ENCODE measurements at regions not wholly inside any gene's neighbourhood (a gene's known extent, or its start where the extent isn't known, plus 50 kb on each side); places are given as distances from the start of the nearest gene placed in this dataset.

GRCh38 chr21:15139898-15140297 lies 75.1 kb upstream of the NRIP1 start:
- no peak for FAIRE-seq
- peak overlapping the region; percentile 68 for H3K27ac ChIP-seq (ENCODE audit: low read depth in 2 of 2, low read length in 2 of 2)
- peak overlapping the region in 1 of 3 donors; percentile 8 for H3K9ac ChIP-seq (ENCODE audit: low read length in 3 of 3)
- H3K4me3 ChIP-seq (ENCODE audit: low read length in 3 of 3), result peak overlapping the region in 2 of 3 donors; percentile 49
- H3K36me3 ChIP-seq (ENCODE audit: control insufficient read depth in 2 of 3, insufficient read depth in 3 of 3, low read length in 3 of 3), result no peaks in the 10 kb centered on the region
- H3K4me1 ChIP-seq (ENCODE audit: control insufficient read depth in 2 of 3, insufficient read depth in 2 of 3, low read depth in 1 of 3, low read length in 3 of 3), result peaks cover 8 to 29% (median 12%) of the 10 kb centered on the region in 3 donors
- intact Hi-C loops (cut with DNase I), result no loop called here
- TF ChIP-seq CTCF (IDR thresholded peaks at IDR 0.05; ENCODE audit: borderline replicate concordance, extremely low read depth, insufficient read depth), result no peak
- peak in 3 of 5 donors; percentile 67 to 85 (median 83) for DNase-seq
- no peaks in the 10 kb centered on the region for H3K9me3 ChIP-seq (ENCODE audit: control insufficient read depth in 2 of 3, insufficient read depth in 1 of 3, low read length in 3 of 3)
- no peaks in the 10 kb centered on the region for H3K27me3 ChIP-seq (ENCODE audit: control insufficient read depth, insufficient read depth, low read length)

DNA sequence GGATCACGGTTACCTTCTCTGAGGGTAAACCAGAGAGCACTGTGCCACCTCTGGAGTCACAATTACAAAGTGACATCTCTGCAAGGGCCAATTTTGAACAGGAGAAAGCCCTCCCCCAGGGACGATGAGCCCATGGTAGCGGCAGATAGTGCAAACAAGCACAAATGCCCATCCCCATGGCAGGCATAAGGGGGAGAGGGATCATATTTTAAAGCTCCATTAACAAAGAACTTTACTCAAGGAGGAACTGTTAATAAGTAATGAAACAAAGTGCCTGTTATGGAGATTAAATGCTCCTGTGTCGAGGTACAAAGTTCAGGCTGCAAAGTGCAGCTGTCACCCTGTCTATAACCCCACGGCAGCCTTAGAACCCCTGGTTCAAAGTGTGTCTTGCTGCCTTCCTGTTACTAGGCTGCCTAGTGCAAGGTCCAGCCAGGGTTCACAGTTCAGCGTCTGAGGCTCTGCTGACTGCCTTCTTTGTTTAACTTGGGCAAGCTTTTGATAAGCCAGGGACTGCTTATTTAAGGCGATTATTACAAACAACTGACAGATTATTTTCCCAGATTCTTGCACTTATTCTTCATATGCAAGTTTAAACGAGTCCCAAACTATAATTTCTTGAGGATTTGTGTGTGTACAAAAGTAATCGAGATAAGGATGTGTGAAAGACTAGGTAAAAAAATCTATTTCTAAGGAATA lies 75.7 kb upstream of the NRIP1 start:
- peak overlapping the region in 1 of 3 donors; percentile 8 for H3K9ac ChIP-seq (ENCODE audit: low read length in 3 of 3)
- peak; percentile 37 for FAIRE-seq

GRCh38 chr21:15141261-15141970 lies 76.6 kb upstream of the NRIP1 start:
- Histone ChIP-seq H3K36me3 (ENCODE audit: control insufficient read depth in 2 of 3, insufficient read depth in 3 of 3, low read length in 3 of 3) (no peaks in the 10 kb centered on the region), H3K27ac (ENCODE audit: low read depth in 2 of 2, low read length in 2 of 2) (peak overlapping the region; percentile 68 to 71), H3K4me3 (ENCODE audit: low read length in 3 of 3) (peak overlapping the region in 1 of 3 donors; percentile 49), H3K9ac (ENCODE audit: low read length in 3 of 3) (peak overlapping the region in 1 of 3 donors; percentile 30), H3K27me3 (ENCODE audit: control insufficient read depth, insufficient read depth, low read length) (no peaks in the 10 kb centered on the region), H3K4me1 (ENCODE audit: control insufficient read depth in 2 of 3, insufficient read depth in 2 of 3, low read depth in 1 of 3, low read length in 3 of 3) (peaks cover 8 to 29% (median 12%) of the 10 kb centered on the region in 3 donors), H3K9me3 (ENCODE audit: control insufficient read depth in 2 of 3, insufficient read depth in 1 of 3, low read length in 3 of 3) (no peaks in the 10 kb centered on the region)
- DNase-seq (peak; percentile 33 to 89 (median 52)), FAIRE-seq (no peak)
- intact Hi-C loops (cut with DNase I), result no loop called here
- no peak for TF ChIP-seq CTCF (IDR thresholded peaks at IDR 0.05; ENCODE audit: borderline replicate concordance, extremely low read depth, insufficient read depth)

More for the DNA sequence above, 75.7 kb upstream of the NRIP1 start:
- Histone ChIP-seq H3K36me3 (ENCODE audit: control insufficient read depth in 2 of 3, insufficient read depth in 3 of 3, low read length in 3 of 3) (no peaks in the 10 kb centered on the region), H3K9me3 (ENCODE audit: control insufficient read depth in 2 of 3, insufficient read depth in 1 of 3, low read length in 3 of 3) (no peaks in the 10 kb centered on the region), H3K4me1 (ENCODE audit: control insufficient read depth in 2 of 3, insufficient read depth in 2 of 3, low read depth in 1 of 3, low read length in 3 of 3) (peaks cover 8 to 29% (median 12%) of the 10 kb centered on the region in 3 donors), H3K27me3 (ENCODE audit: control insufficient read depth, insufficient read depth, low read length) (no peaks in the 10 kb centered on the region), H3K27ac (ENCODE audit: low read depth in 2 of 2, low read length in 2 of 2) (peak overlapping the region; percentile 68 to 71), H3K4me3 (ENCODE audit: low read length in 3 of 3) (peak overlapping the region in 2 of 3 donors; percentile 49)
- peak; percentile 70 to 89 (median 74) for DNase-seq
- intact Hi-C loops (cut with DNase I), result no loop called here
- no peak for TF ChIP-seq CTCF (IDR thresholded peaks at IDR 0.05; ENCODE audit: borderline replicate concordance, extremely low read depth, insufficient read depth)

Measured in kidney (tissue), 13 donors.